Activated CD8-positive, alpha-beta T cell treated with anti-CD3 and anti-CD28 coated beads for 36 hours (primary cell): ENCODE measurements at regions not wholly inside any gene's neighbourhood (a gene's known extent, or its start where the extent isn't known, plus 50 kb on each side); places are given as distances from the start of the nearest gene placed in this dataset.
"Not testable (repeated sequence)": the region's sequence is repeated elsewhere in the genome, so short reads cannot be mapped to it uniquely, and the experiment has no call there.

Source experiments
- ATAC-seq: fragments of 200-7000 bp; cut with Tn5 transposase; one replicate; pipeline ENCODE4 v1.10.0; 2021; ENCODE audit warnings: mild to moderate bottlenecking, moderate library complexity
- CTCF ChIA-PET: fragments of 350-600 bp; sonication (Branson Sonifier 250); formaldehyde crosslinking; loops from one replicate; lab custom pipeline; 2021; ENCODE audit warnings: antibody characterized with exemption; lab: Charles Lee
- POLR2A ChIA-PET: fragments of 350-600 bp; sonication (Branson Sonifier 250); formaldehyde crosslinking; loops from one replicate; lab custom pipeline; 2021; ENCODE audit warnings: antibody characterized with exemption; lab: Charles Lee
- DNase-seq: peaks from one replicate; pipeline ENCODE4 v3.0.0-alpha.2; 2020
- H3K27ac Mint-ChIP-seq: one replicate; pipeline ENCODE4 v1.8.0; 2021; ENCODE audit warnings: mild to moderate bottlenecking, mixed read lengths
- H3K27me3 Mint-ChIP-seq: one replicate; pipeline ENCODE4 v1.8.0; 2021; ENCODE audit warnings: mixed read lengths
- H3K36me3 Mint-ChIP-seq: one replicate; pipeline ENCODE4 v1.8.0; 2021; ENCODE audit warnings: low read depth, mixed read lengths
- H3K4me1 Mint-ChIP-seq: one replicate; pipeline ENCODE4 v1.8.0; 2021; ENCODE audit warnings: low read depth, mixed read lengths
- H3K4me3 Mint-ChIP-seq: one replicate; pipeline ENCODE4 v1.8.0; 2021; ENCODE audit warnings: mild to moderate bottlenecking, moderate library complexity, mixed read lengths
- H3K9me3 Mint-ChIP-seq: one replicate; pipeline ENCODE4 v1.8.0; 2021; ENCODE audit warnings: mixed read lengths
- CTCF ChIP-seq: fragments of 200-600 bp; IDR thresholded peaks from one replicate; pipeline ENCODE4 v1.8.0; 2022; ENCODE audit warnings: antibody characterized with exemption, mild to moderate bottlenecking
- intact Hi-C: fragments of 100-400 bp; cut with micrococcal nuclease; formaldehyde crosslinking; loops from one replicate; pipeline ENCODE4 v1.10.0; 2022

GRCh38 chr3:21919383-21919782, 168.4 kb upstream of the ZNF385D start:
- no peak overlapping the region for H3K27ac Mint-ChIP-seq
- intact Hi-C loops, result no loop called here
- CTCF ChIA-PET, result no interaction called here
- ATAC-seq (no peak), DNase-seq (no peak)
- H3K36me3 Mint-ChIP-seq, result no peaks in the 10 kb centered on the region
- H3K9me3 Mint-ChIP-seq, result peaks cover 11% of the 10 kb centered on the region
- no peaks in the 10 kb centered on the region for H3K27me3 Mint-ChIP-seq
- no peak overlapping the region for H3K4me3 Mint-ChIP-seq
- POLR2A ChIA-PET, result no interaction called here
- no peaks in the 10 kb centered on the region for H3K4me1 Mint-ChIP-seq
- TF ChIP-seq CTCF, result no peak

GRCh38 chr3:21920421-21920861, 169.4 kb upstream of the ZNF385D start:
- H3K9me3 Mint-ChIP-seq, result peaks cover 14% of the 10 kb centered on the region
- no peak for DNase-seq
- H3K4me1 Mint-ChIP-seq, result no peaks in the 10 kb centered on the region
- no peak for ATAC-seq
- H3K4me3 Mint-ChIP-seq, result no peak overlapping the region
- no peaks in the 10 kb centered on the region for H3K36me3 Mint-ChIP-seq
- no peak for TF ChIP-seq CTCF
- H3K27ac Mint-ChIP-seq, result no peak overlapping the region
- intact Hi-C loops, result no loop called here
- POLR2A ChIA-PET, result no interaction called here
- CTCF ChIA-PET, result no interaction called here
- H3K27me3 Mint-ChIP-seq, result no peaks in the 10 kb centered on the region

GRCh38 chr3:21923156-21923555, 172.1 kb upstream of the ZNF385D start:
- CTCF ChIA-PET, H3K27ac Mint-ChIP-seq, H3K27me3 Mint-ChIP-seq, H3K4me1 Mint-ChIP-seq, ATAC-seq, intact Hi-C loops, H3K36me3 Mint-ChIP-seq, DNase-seq, H3K4me3 Mint-ChIP-seq, POLR2A ChIA-PET: not testable (repeated sequence)
- H3K9me3 Mint-ChIP-seq, result peaks cover 18% of the 10 kb centered on the region

- no peaks in the 10 kb centered on the region for H3K4me1 Mint-ChIP-seq
- ATAC-seq, result no peak
Observed at GRCh38 chr3:21927261-21927660, 176.3 kb upstream of the ZNF385D start.

GRCh38 chr3:21934591-21934990, 183.6 kb upstream of the ZNF385D start:
- H3K4me1 Mint-ChIP-seq, result no peaks in the 10 kb centered on the region
- no peaks in the 10 kb centered on the region for H3K27me3 Mint-ChIP-seq
- no peak overlapping the region for H3K4me3 Mint-ChIP-seq
- DNase-seq, result no peak
- no peak for ATAC-seq
- POLR2A ChIA-PET, result no interaction called here
- intact Hi-C loops, result no loop called here
- peaks cover 5% of the 10 kb centered on the region for H3K9me3 Mint-ChIP-seq
- no peaks in the 10 kb centered on the region for H3K36me3 Mint-ChIP-seq
- CTCF ChIA-PET, result no interaction called here
- no peak overlapping the region for H3K27ac Mint-ChIP-seq
- no peak for TF ChIP-seq CTCF

More at GRCh38 chr3:21927261-21927660, 176.3 kb upstream of the ZNF385D start:
- Mint-ChIP-seq H3K27ac (no peak overlapping the region), H3K36me3 (no peaks in the 10 kb centered on the region), H3K27me3 (no peaks in the 10 kb centered on the region), H3K9me3 (peaks cover 13% of the 10 kb centered on the region), H3K4me3 (no peak overlapping the region)
- ChIA-PET POLR2A (no interaction called here), CTCF (no interaction called here)
- no peak for TF ChIP-seq CTCF
- no peak for DNase-seq
- intact Hi-C loops, result no loop called here

GRCh38 chr3:21936207-21936606, 185.2 kb upstream of the ZNF385D start:
- POLR2A ChIA-PET, result no interaction called here

More at GRCh38 chr3:21936207-21936606, 185.2 kb upstream of the ZNF385D start:
- Mint-ChIP-seq H3K36me3 (no peaks in the 10 kb centered on the region), H3K27ac (no peak overlapping the region), H3K4me1 (no peaks in the 10 kb centered on the region), H3K9me3 (peaks cover 5% of the 10 kb centered on the region), H3K4me3 (no peak overlapping the region), H3K27me3 (no peaks in the 10 kb centered on the region)
- DNase-seq, result no peak
- intact Hi-C loops, result no loop called here
- ATAC-seq, result no peak
- TF ChIP-seq CTCF, result no peak
- CTCF ChIA-PET, result no interaction called here
